ENCODE measurements at regions not wholly inside any gene's neighbourhood (a gene's known extent, or its start where the extent isn't known, plus 50 kb on each side); places are given as distances from the start of the nearest gene placed in this dataset.
"Not testable (repeated sequence)": the region's sequence is repeated elsewhere in the genome, so short reads cannot be mapped to it uniquely, and the experiment has no call there.

DNA sequence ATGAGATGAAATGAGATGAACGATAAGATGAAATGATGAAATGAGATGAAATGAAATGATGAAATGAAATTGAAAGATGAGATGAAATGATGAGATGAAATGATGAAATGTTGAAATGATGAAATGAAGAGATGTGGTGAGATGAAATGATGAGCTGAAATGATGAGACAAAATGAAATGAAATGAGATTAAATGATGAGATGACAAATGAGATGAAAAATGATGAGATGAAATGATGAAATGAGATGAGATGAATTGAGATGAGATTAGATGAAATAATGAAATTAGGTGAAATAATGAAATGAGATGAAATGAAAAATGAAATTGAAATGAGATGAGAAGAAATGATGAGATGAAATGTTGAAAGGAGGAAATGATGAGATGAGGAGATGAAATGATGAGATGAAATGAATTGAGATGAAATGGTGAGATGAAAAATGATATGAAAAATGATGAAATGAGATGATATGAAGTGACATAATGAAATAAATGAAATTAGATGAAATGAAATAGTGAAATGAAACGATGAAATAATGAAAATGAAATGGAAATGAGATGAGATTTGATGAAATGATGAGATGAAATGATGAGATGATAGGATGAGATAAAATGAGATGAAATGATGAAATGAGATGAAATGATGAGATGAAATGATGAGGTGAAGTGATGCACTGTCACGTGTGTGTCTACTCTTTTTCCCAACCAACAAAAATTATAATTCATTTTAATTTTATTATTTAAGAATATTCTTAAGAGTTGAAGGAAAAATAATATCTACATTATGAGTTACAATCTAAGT lies 58.0 kb downstream of the CCT8L2 start:
- H3K27ac ChIP-seq; H3K4me1 ChIP-seq; ATAC-seq; intact Hi-C loops (cut with DNase I); H3K4me3 ChIP-seq; DNase-seq; H3K36me3 ChIP-seq; H3K27me3 ChIP-seq; H3K9me3 ChIP-seq: not testable (repeated sequence)

DNA sequence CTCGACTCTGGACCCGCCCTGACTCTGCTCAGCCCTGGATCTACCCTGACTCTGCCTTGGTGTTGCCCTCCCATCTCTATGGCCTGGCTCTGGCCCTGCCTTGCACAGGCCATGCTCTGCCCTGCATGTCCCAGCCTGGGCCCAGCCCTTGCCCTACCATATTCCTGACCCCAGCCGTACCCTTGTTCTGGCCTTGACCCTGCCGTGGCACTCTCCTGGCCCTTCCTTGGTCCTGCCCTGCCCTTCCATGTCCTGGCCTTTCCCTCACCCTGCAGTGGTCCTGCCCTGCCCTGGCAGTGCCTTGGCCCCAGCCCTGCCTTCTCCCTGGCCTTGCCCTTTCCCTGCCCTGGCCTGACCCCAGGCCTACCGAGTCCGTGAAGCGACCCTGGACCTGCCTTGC lies 60.9 kb downstream of the CCT8L2 start:
- intact Hi-C loops (cut with DNase I); H3K4me3 ChIP-seq; H3K9me3 ChIP-seq; H3K27me3 ChIP-seq; H3K27ac ChIP-seq; ATAC-seq; H3K4me1 ChIP-seq; H3K36me3 ChIP-seq: not testable (repeated sequence)
- peak; percentile 62 for DNase-seq

DNA sequence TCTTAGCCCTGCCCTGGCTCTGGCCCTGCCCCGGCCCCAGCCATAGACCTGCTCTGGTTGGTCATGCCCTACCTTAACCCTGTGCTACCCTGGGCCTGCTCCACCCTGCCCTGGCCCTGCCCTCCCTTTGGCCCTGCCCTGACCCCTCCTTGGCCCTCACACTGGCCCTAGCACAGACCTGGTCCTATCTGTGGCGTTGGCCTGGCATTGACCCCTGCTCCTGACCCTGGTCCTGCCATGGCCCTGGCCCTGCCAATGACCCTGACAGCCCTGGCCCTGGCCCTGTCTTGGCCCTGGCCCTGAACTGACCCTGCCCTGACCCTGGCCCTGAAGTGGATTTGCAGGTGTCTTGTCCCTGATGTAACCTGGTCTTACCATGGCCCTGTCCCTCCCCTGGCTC lies 63.3 kb downstream of the CCT8L2 start:
- DNase-seq, ATAC-seq: not testable (repeated sequence)

DNA sequence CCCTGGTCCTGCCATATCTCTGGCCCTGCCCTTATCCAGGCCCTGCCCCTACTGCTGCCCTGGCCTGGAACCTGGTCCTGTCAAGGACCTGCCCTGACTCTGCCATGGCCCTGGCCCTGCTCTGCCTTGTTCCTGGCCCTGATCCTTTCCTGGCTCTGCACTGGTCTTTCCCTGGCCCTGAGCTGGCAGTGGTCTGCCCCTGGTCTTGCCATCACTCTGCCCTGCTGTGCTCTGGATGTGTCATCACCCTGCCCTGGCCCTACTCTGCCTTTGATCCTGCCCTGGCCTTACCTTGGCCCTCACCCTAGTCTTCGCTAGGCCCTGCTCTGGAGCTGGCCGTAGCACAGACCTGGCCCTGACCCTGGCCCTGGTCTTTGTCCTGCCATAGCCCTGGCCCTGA lies 64.9 kb downstream of the CCT8L2 start:
- DNase-seq; H3K4me3 ChIP-seq; intact Hi-C loops (cut with DNase I); ATAC-seq; H3K4me1 ChIP-seq; H3K27me3 ChIP-seq; H3K9me3 ChIP-seq; H3K27ac ChIP-seq; H3K36me3 ChIP-seq: not testable (repeated sequence)

More for the DNA sequence above, 63.3 kb downstream of the CCT8L2 start:
- H3K4me1 ChIP-seq; H3K36me3 ChIP-seq; H3K27me3 ChIP-seq; intact Hi-C loops (cut with DNase I); H3K27ac ChIP-seq; H3K4me3 ChIP-seq; H3K9me3 ChIP-seq: not testable (repeated sequence)

DNA sequence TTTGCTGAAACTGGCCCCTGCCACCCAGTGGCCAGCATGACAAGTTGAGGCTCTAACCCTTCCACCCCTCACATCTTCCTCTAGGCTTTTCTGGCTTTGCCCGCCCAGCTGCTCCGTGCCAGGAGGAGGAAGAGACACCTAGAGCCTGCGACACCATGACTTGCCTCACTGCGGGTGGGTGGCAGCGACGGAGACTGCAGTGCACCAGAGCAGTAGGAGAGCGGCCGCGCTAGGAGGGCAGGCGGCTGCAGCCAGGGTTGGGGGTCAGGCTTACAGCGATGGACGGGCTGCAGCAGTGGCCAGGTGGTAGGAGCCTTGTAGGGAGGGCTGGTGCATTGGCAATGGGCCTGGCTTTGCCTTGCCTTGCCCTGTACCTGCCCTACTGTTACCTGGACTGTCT lies 65.7 kb downstream of the CCT8L2 start:
- H3K4me3 ChIP-seq; intact Hi-C loops (cut with DNase I); H3K9me3 ChIP-seq; H3K4me1 ChIP-seq; H3K27me3 ChIP-seq; H3K27ac ChIP-seq; ATAC-seq; H3K36me3 ChIP-seq: not testable (repeated sequence)
- peak; percentile 49 for DNase-seq

All from upper lobe of right lung (tissue), 1 donor.